Activated CD8-positive, alpha-beta T cell treated with anti-CD3 and anti-CD28 coated beads for 36 hours (primary cell): ENCODE measurements at regions not wholly inside any gene's neighbourhood (a gene's known extent, or its start where the extent isn't known, plus 50 kb on each side); places are given as distances from the start of the nearest gene placed in this dataset.
"Not testable (repeated sequence)": the region's sequence is repeated elsewhere in the genome, so short reads cannot be mapped to it uniquely, and the experiment has no call there.

Experiments
- ATAC-seq: fragments of 200-7000 bp; cut with Tn5 transposase; one replicate; pipeline ENCODE4 v1.10.0; 2021; ENCODE audit warnings: mild to moderate bottlenecking, moderate library complexity
- CTCF ChIA-PET: fragments of 350-600 bp; sonication (Branson Sonifier 250); formaldehyde crosslinking; loops from one replicate; lab custom pipeline; 2021; ENCODE audit warnings: antibody characterized with exemption; lab: Charles Lee
- POLR2A ChIA-PET: fragments of 350-600 bp; sonication (Branson Sonifier 250); formaldehyde crosslinking; loops from one replicate; lab custom pipeline; 2021; ENCODE audit warnings: antibody characterized with exemption; lab: Charles Lee
- DNase-seq: peaks from one replicate; pipeline ENCODE4 v3.0.0-alpha.2; 2020
- H3K27ac Mint-ChIP-seq: one replicate; pipeline ENCODE4 v1.8.0; 2021; ENCODE audit warnings: mild to moderate bottlenecking, mixed read lengths
- H3K27me3 Mint-ChIP-seq: one replicate; pipeline ENCODE4 v1.8.0; 2021; ENCODE audit warnings: mixed read lengths
- H3K36me3 Mint-ChIP-seq: one replicate; pipeline ENCODE4 v1.8.0; 2021; ENCODE audit warnings: low read depth, mixed read lengths
- H3K4me1 Mint-ChIP-seq: one replicate; pipeline ENCODE4 v1.8.0; 2021; ENCODE audit warnings: low read depth, mixed read lengths
- H3K4me3 Mint-ChIP-seq: one replicate; pipeline ENCODE4 v1.8.0; 2021; ENCODE audit warnings: mild to moderate bottlenecking, moderate library complexity, mixed read lengths
- H3K9me3 Mint-ChIP-seq: one replicate; pipeline ENCODE4 v1.8.0; 2021; ENCODE audit warnings: mixed read lengths
- intact Hi-C: fragments of 100-400 bp; cut with micrococcal nuclease; formaldehyde crosslinking; loops from one replicate; pipeline ENCODE4 v1.10.0; 2022
- TF ChIP-seq, protein P1 (sequence below): fragments of 200-600 bp; IDR thresholded peaks from one replicate; pipeline ENCODE4 v1.8.0; 2022; ENCODE audit warnings: antibody characterized with exemption, mild to moderate bottlenecking

DNA sequence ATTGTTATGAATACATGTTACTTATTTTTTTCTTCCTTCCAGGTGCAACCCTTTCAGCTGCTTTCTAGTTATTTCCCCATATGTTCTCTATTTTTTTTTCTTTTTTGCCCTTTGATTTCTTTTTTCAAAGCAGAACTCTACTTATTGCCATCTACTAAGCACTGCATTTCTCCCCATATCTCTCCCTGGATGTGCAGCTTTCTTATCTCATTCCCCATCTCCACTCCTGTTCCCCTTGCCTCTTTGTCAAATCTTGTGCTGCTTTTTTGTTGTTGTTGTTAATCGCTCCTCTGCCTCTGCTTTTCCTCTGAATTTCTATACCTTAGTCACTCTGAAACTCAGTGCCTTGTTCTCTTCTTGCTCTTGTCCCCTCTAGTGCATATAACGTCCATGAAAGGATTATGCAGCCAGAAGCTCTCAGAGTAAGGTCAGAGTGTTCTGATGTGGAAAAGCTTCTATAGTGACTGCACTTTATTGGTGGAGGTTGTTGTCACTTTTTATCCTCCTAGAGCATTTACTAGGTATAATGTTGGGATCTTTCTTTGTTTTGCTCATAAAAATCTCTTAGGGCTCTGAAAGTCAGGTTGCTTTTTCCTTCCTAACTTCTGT lies 51.1 kb upstream of the JADE1 start:
- Mint-ChIP-seq H3K27ac (no peak overlapping the region), H3K36me3 (no peaks in the 10 kb centered on the region), H3K4me1 (no peaks in the 10 kb centered on the region), H3K9me3 (no peaks in the 10 kb centered on the region), H3K27me3 (peaks cover 2% of the 10 kb centered on the region), H3K4me3 (no peak overlapping the region)
- TF ChIP-seq, protein P1, sequence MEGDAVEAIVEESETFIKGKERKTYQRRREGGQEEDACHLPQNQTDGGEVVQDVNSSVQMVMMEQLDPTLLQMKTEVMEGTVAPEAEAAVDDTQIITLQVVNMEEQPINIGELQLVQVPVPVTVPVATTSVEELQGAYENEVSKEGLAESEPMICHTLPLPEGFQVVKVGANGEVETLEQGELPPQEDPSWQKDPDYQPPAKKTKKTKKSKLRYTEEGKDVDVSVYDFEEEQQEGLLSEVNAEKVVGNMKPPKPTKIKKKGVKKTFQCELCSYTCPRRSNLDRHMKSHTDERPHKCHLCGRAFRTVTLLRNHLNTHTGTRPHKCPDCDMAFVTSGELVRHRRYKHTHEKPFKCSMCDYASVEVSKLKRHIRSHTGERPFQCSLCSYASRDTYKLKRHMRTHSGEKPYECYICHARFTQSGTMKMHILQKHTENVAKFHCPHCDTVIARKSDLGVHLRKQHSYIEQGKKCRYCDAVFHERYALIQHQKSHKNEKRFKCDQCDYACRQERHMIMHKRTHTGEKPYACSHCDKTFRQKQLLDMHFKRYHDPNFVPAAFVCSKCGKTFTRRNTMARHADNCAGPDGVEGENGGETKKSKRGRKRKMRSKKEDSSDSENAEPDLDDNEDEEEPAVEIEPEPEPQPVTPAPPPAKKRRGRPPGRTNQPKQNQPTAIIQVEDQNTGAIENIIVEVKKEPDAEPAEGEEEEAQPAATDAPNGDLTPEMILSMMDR = no peak
- no peak for ATAC-seq
- POLR2A ChIA-PET = interaction anchor here (0.6 kb wide), 1 partner anchor 553 kb away, joined by 3 read pairs; no protein-coding TSS in a partner anchor
- intact Hi-C loops = no loop called here
- DNase-seq = no peak
- CTCF ChIA-PET = no interaction called here

- Mint-ChIP-seq H3K9me3 (no peaks in the 10 kb centered on the region), H3K4me3 (no peak overlapping the region), H3K27me3 (peaks cover 2% of the 10 kb centered on the region), H3K4me1 (no peaks in the 10 kb centered on the region), H3K27ac (no peak overlapping the region), H3K36me3 (no peaks in the 10 kb centered on the region)
- TF ChIP-seq, protein P1 = no peak
- intact Hi-C loops = no loop called here
- CTCF ChIA-PET = no interaction called here
- POLR2A ChIA-PET = interaction anchor here (0.6 kb wide), 1 partner anchor 553 kb away, joined by 3 read pairs; no protein-coding TSS in a partner anchor
- no peak for ATAC-seq
- DNase-seq = no peak
Measured at GRCh38 chr4:128757712-128758111, 51.8 kb upstream of the JADE1 start.

DNA sequence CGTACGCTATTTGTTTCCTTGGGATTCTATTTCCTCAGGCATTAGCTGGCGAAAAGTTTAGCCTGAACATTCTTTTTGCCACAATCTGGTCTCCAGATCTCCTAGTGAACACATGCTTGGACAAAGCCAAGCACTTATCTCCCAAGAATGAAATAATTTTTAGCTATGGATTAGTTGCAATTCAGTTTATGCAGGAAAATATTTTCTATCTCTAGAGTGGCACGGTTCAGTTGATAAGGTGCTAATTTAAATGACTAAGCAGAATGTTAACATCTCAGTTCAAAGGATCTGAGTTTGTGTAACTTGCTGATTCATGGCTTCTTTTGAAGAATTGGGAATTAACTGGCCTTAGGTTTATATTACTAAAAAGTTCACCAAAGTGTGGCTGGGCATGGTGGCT lies 58.1 kb upstream of the JADE1 start:
- H3K4me3 Mint-ChIP-seq = no peak overlapping the region
- no peaks in the 10 kb centered on the region for H3K9me3 Mint-ChIP-seq
- intact Hi-C loops = no loop called here
- peaks cover 2% of the 10 kb centered on the region for H3K27me3 Mint-ChIP-seq
- H3K4me1 Mint-ChIP-seq = no peaks in the 10 kb centered on the region
- H3K36me3 Mint-ChIP-seq = no peaks in the 10 kb centered on the region
- ATAC-seq = no peak
- TF ChIP-seq, protein P1 = no peak
- ChIA-PET POLR2A (no interaction called here), CTCF (no interaction called here)
- H3K27ac Mint-ChIP-seq = no peak overlapping the region
- DNase-seq = no peak

DNA sequence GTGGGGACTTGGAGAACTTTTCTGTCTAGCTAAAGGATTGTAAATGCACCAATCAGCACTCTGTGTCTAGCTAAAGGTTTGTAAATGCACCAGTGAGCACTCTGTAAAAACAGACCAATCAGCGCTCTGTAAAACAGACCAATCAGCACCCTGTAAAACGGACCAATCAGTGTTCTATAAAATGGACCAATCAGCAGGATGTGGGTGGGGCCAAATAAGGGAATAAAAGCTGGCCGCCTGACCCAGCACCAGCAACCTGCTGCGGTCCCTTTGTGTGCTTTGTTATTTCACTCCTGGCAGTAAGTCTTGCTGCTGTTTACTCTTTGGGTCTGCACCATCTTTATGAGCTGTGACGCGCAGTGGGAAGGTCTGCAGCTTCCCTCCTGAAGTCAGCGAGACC lies 67.8 kb upstream of the JADE1 start:
- ATAC-seq, H3K27ac Mint-ChIP-seq, H3K4me1 Mint-ChIP-seq, CTCF ChIA-PET, H3K4me3 Mint-ChIP-seq, DNase-seq, POLR2A ChIA-PET, H3K9me3 Mint-ChIP-seq, H3K36me3 Mint-ChIP-seq, H3K27me3 Mint-ChIP-seq, intact Hi-C loops: not testable (repeated sequence)

GRCh38 chr4:128737098-128737513 lies 72.4 kb upstream of the JADE1 start:
- Mint-ChIP-seq H3K4me1 (no peaks in the 10 kb centered on the region), H3K27me3 (no peaks in the 10 kb centered on the region), H3K9me3 (peaks cover 3% of the 10 kb centered on the region), H3K36me3 (no peaks in the 10 kb centered on the region), H3K4me3 (no peak overlapping the region), H3K27ac (no peak overlapping the region)
- CTCF ChIA-PET = no interaction called here
- ATAC-seq (no peak), DNase-seq (no peak)
- TF ChIP-seq, protein P1 = no peak
- intact Hi-C loops = no loop called here
- POLR2A ChIA-PET = no interaction called here
